ENCODE measurements at regions not wholly inside any gene's neighbourhood (a gene's known extent, or its start where the extent isn't known, plus 50 kb on each side); places are given as distances from the start of the nearest gene placed in this dataset.

- DNase-seq (ENCODE audit: low read depth in 1 of 2, low spot score in 1 of 2): no peak
Observed at GRCh38 chr2:29974086-29974485, 52.7 kb upstream of the ALK start.

- DNase-seq (ENCODE audit: low read depth in 1 of 2, low spot score in 1 of 2): no peak
Observed at GRCh38 chr2:29977284-29977683, 55.9 kb upstream of the ALK start.

- DNase-seq (ENCODE audit: low read depth in 1 of 2, low spot score in 1 of 2): no peak
Observed at GRCh38 chr2:29981402-29981801, 60.0 kb upstream of the ALK start.

GRCh38 chr2:29983308-29983707 lies 61.9 kb upstream of the ALK start:
- DNase-seq (ENCODE audit: low read depth in 1 of 2, low spot score in 1 of 2): no peak

- no peak for DNase-seq (ENCODE audit: low read depth in 1 of 2, low spot score in 1 of 2)
Observed at GRCh38 chr2:29987146-29987545, 65.8 kb upstream of the ALK start.

- no peak for DNase-seq (ENCODE audit: low read depth in 1 of 2, low spot score in 1 of 2)
Observed at GRCh38 chr2:29990129-29990528, 68.7 kb upstream of the ALK start.

GRCh38 chr2:29991086-29991485 lies 69.7 kb upstream of the ALK start:
- DNase-seq (ENCODE audit: low read depth in 1 of 2, low spot score in 1 of 2): no peak

- DNase-seq (ENCODE audit: low read depth in 1 of 2, low spot score in 1 of 2): no peak
Observed at GRCh38 chr2:29995241-29995640, 73.9 kb upstream of the ALK start.

GRCh38 chr2:30003128-30003527 lies 81.7 kb upstream of the ALK start:
- DNase-seq (ENCODE audit: low read depth in 1 of 2, low spot score in 1 of 2): no peak

GRCh38 chr2:30022444-30023071 lies 101.2 kb upstream of the ALK start:
- no peak for DNase-seq (ENCODE audit: low read depth in 1 of 2, low spot score in 1 of 2)

- DNase-seq (ENCODE audit: low read depth in 1 of 2, low spot score in 1 of 2): no peak
Observed at GRCh38 chr2:30024281-30024680, 102.9 kb upstream of the ALK start.

- DNase-seq (ENCODE audit: low read depth in 1 of 2, low spot score in 1 of 2): no peak
Observed at GRCh38 chr2:30026091-30027055, 105.0 kb upstream of the ALK start.

- DNase-seq (ENCODE audit: low read depth in 1 of 2, low spot score in 1 of 2): no peak
Observed at GRCh38 chr2:30029804-30030203, 108.4 kb upstream of the ALK start.

- no peak for DNase-seq (ENCODE audit: low read depth in 1 of 2, low spot score in 1 of 2)
Observed at GRCh38 chr2:30030361-30030760, 109.0 kb upstream of the ALK start.

GRCh38 chr2:30031184-30031583 lies 109.8 kb upstream of the ALK start:
- no peak for DNase-seq (ENCODE audit: low read depth in 1 of 2, low spot score in 1 of 2)

GRCh38 chr2:30034052-30034775 lies 112.6 kb upstream of the YPEL5 start:
- DNase-seq (ENCODE audit: low read depth in 1 of 2, low spot score in 1 of 2): no peak

GRCh38 chr2:30037016-30037415 lies 109.8 kb upstream of the YPEL5 start:
- DNase-seq (ENCODE audit: low read depth in 1 of 2, low spot score in 1 of 2): no peak

- no peak for DNase-seq (ENCODE audit: low read depth in 1 of 2, low spot score in 1 of 2)
Observed at GRCh38 chr2:30038419-30038818, 108.4 kb upstream of the YPEL5 start.

GRCh38 chr2:30039101-30039500 lies 107.7 kb upstream of the YPEL5 start:
- DNase-seq (ENCODE audit: low read depth in 1 of 2, low spot score in 1 of 2): no peak

GRCh38 chr2:30040147-30040546 lies 106.7 kb upstream of the YPEL5 start:
- DNase-seq (ENCODE audit: low read depth in 1 of 2, low spot score in 1 of 2): no peak

GRCh38 chr2:30041884-30042283 lies 104.9 kb upstream of the YPEL5 start:
- no peak for DNase-seq (ENCODE audit: low read depth in 1 of 2, low spot score in 1 of 2)

- DNase-seq (ENCODE audit: low read depth in 1 of 2, low spot score in 1 of 2): no peak
Observed at GRCh38 chr2:30046396-30046795, 100.4 kb upstream of the YPEL5 start.
